ENCODE measurements at regions not wholly inside any gene's neighbourhood (a gene's known extent, or its start where the extent isn't known, plus 50 kb on each side); places are given as distances from the start of the nearest gene placed in this dataset.

DNA sequence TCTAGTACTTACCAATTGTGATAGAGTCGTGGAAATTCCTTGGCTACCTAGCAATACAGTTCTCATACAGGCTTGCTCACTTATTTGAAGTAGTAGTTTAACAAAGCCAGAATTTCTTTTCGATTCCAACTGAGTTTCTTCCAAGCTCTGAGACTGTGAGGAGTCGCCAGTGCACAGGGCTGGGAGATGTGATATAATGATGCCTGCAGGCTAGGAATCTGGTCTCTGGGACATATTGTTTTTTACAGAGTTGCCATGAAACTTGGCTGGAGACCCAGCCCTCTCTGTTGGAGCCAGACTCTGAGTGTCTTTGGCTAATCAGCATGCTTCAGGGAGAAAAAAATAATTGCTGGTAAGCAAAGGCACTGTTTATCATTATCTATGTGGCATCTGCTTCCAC is 698.8 kb upstream of the GOT2 start (continued):
- TF ChIP-seq, protein P1, sequence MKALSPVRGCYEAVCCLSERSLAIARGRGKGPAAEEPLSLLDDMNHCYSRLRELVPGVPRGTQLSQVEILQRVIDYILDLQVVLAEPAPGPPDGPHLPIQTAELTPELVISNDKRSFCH (CRISPR knock-in tag; IDR thresholded peaks at IDR 0.05) = no peak
- TF ChIP-seq, protein P1 (tag; IDR thresholded peaks at IDR 0.05) = no peak
- TF ChIP-seq, protein P2, sequence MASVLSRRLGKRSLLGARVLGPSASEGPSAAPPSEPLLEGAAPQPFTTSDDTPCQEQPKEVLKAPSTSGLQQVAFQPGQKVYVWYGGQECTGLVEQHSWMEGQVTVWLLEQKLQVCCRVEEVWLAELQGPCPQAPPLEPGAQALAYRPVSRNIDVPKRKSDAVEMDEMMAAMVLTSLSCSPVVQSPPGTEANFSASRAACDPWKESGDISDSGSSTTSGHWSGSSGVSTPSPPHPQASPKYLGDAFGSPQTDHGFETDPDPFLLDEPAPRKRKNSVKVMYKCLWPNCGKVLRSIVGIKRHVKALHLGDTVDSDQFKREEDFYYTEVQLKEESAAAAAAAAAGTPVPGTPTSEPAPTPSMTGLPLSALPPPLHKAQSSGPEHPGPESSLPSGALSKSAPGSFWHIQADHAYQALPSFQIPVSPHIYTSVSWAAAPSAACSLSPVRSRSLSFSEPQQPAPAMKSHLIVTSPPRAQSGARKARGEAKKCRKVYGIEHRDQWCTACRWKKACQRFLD (CRISPR knock-in tag; IDR thresholded peaks at IDR 0.05) = no peak
- TF ChIP-seq, protein P3, sequence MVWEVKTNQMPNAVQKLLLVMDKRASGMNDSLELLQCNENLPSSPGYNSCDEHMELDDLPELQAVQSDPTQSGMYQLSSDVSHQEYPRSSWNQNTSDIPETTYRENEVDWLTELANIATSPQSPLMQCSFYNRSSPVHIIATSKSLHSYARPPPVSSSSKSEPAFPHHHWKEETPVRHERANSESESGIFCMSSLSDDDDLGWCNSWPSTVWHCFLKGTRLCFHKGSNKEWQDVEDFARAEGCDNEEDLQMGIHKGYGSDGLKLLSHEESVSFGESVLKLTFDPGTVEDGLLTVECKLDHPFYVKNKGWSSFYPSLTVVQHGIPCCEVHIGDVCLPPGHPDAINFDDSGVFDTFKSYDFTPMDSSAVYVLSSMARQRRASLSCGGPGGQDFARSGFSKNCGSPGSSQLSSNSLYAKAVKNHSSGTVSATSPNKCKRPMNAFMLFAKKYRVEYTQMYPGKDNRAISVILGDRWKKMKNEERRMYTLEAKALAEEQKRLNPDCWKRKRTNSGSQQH (CRISPR knock-in tag; IDR thresholded peaks at IDR 0.05) = no peak
- TF ChIP-seq ZKSCAN3 (CRISPR knock-in tag; IDR thresholded peaks at IDR 0.05) = no peak
- TF ChIP-seq, protein P4, sequence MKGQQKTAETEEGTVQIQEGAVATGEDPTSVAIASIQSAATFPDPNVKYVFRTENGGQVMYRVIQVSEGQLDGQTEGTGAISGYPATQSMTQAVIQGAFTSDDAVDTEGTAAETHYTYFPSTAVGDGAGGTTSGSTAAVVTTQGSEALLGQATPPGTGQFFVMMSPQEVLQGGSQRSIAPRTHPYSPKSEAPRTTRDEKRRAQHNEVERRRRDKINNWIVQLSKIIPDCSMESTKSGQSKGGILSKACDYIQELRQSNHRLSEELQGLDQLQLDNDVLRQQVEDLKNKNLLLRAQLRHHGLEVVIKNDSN (CRISPR knock-in tag; IDR thresholded peaks at IDR 0.05) = no peak
- TF ChIP-seq, protein P5, sequence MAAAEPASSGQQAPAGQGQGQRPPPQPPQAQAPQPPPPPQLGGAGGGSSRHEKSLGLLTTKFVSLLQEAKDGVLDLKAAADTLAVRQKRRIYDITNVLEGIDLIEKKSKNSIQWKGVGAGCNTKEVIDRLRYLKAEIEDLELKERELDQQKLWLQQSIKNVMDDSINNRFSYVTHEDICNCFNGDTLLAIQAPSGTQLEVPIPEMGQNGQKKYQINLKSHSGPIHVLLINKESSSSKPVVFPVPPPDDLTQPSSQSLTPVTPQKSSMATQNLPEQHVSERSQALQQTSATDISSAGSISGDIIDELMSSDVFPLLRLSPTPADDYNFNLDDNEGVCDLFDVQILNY (CRISPR knock-in tag; IDR thresholded peaks at IDR 0.05) = no peak
- TF ChIP-seq MTA2 (IDR thresholded peaks at IDR 0.05; ENCODE audit: low read depth) = no peak
